CD4-positive, alpha-beta T cell treated with Interleukin-12 subunit alpha and Interleukin-12 subunit beta, for 1 hour (primary cell): ENCODE measurements at regions not wholly inside any gene's neighbourhood (a gene's known extent, or its start where the extent isn't known, plus 50 kb on each side); places are given as distances from the start of the nearest gene placed in this dataset.
"Not testable (repeated sequence)": the region's sequence is repeated elsewhere in the genome, so short reads cannot be mapped to it uniquely, and the experiment has no call there.

Experiments
- DNase-seq: peaks from one replicate; pipeline ENCODE4 v3.0.0-alpha.2; 2020

GRCh38 chr14:88929656-88930436, 105.4 kb downstream of the TTC8 start:
- no peak for DNase-seq

- DNase-seq = no peak
Measured at GRCh38 chr14:88931321-88932110, 107.1 kb downstream of the TTC8 start.

- DNase-seq = no peak
Measured at GRCh38 chr14:88933191-88933590, 108.7 kb downstream of the TTC8 start.

GRCh38 chr14:88934351-88934806, 109.9 kb downstream of the TTC8 start:
- DNase-seq = no peak

- DNase-seq = no peak
Measured at GRCh38 chr14:88935083-88935482, 110.6 kb downstream of the TTC8 start.

GRCh38 chr14:88937706-88938105, 113.3 kb downstream of the TTC8 start:
- DNase-seq = no peak

GRCh38 chr14:88940671-88941070, 116.2 kb downstream of the TTC8 start:
- DNase-seq = no peak

GRCh38 chr14:88941414-88941813, 117.0 kb downstream of the TTC8 start:
- DNase-seq = no peak

- DNase-seq = no peak
Measured at GRCh38 chr14:88947646-88948598, 123.5 kb downstream of the TTC8 start.

- DNase-seq = no peak
Measured at GRCh38 chr14:88950069-88950468, 125.6 kb downstream of the TTC8 start.

GRCh38 chr14:88951370-88951769, 126.9 kb downstream of the TTC8 start:
- no peak for DNase-seq

GRCh38 chr14:88952901-88953300, 128.4 kb downstream of the TTC8 start:
- DNase-seq = no peak

GRCh38 chr14:88955455-88955854, 131.0 kb downstream of the TTC8 start:
- no peak for DNase-seq

- no peak for DNase-seq
Measured at GRCh38 chr14:88960496-88960895, 136.0 kb downstream of the TTC8 start.

- no peak for DNase-seq
Measured at GRCh38 chr14:88961214-88961613, 136.8 kb downstream of the TTC8 start.

GRCh38 chr14:88962356-88962755, 137.9 kb downstream of the TTC8 start:
- no peak for DNase-seq

GRCh38 chr14:88967299-88967698, 142.8 kb downstream of the TTC8 start:
- DNase-seq = no peak

GRCh38 chr14:88975043-88975830, 150.8 kb downstream of the TTC8 start:
- DNase-seq = no peak

- no peak for DNase-seq
Measured at GRCh38 chr14:88975926-88976325, 151.5 kb downstream of the TTC8 start.

GRCh38 chr14:88980907-88981306, 156.5 kb downstream of the TTC8 start:
- not testable (repeated sequence) for DNase-seq

GRCh38 chr14:88981948-88982347, 157.5 kb downstream of the TTC8 start:
- DNase-seq = no peak

GRCh38 chr14:88983755-88984154, 159.3 kb downstream of the TTC8 start:
- DNase-seq = no peak
